ENCODE measurements at regions not wholly inside any gene's neighbourhood (a gene's known extent, or its start where the extent isn't known, plus 50 kb on each side); places are given as distances from the start of the nearest gene placed in this dataset.

DNA sequence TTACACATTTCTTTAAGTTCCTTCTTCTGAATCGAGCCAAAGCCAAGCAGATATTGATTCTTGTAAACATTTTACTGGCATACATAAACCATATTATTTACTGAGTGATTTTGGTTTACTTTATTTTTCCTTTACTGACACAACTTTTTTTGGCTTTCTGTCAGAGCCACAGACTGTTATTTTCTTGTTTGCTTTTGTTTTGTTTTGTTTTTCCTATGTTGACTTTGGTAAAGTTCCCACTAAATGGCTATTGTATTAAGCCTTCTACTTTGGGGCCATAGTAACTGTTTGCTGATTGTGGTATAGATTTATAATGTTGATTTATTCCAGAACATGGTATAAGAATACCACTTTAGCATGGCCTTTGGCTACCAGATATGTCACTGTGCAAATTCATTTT is 419.4 kb downstream of the DCDC2C start:
- in situ Hi-C loops (cut with MboI; ENCODE audit: low sequenced_read_pairs): no loop called here

DNA sequence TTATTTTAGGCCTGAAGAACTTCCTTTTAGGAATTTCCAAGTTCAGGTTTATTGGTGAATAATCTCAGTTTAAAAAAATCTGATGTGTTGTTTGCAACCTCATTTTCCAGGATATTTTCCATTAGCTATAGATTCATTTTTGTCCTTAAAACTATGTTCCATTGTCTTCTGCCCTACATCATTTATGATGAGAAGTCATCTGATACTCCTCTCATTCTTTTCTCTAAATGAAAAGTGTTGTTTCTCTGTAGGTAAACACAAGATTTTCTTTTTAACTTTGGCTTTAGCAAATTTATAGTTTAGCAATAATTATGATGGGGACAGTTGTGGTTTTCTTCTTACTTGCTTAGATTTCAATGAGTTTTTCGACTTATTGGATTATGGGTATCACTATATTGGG is 427.3 kb downstream of the DCDC2C start:
- in situ Hi-C loops (cut with MboI; ENCODE audit: low sequenced_read_pairs): no loop called here

- in situ Hi-C loops (cut with MboI; ENCODE audit: low sequenced_read_pairs): no loop called here
Observed at GRCh38 chr2:4134551-4135550, 431.5 kb downstream of the DCDC2C start.

DNA sequence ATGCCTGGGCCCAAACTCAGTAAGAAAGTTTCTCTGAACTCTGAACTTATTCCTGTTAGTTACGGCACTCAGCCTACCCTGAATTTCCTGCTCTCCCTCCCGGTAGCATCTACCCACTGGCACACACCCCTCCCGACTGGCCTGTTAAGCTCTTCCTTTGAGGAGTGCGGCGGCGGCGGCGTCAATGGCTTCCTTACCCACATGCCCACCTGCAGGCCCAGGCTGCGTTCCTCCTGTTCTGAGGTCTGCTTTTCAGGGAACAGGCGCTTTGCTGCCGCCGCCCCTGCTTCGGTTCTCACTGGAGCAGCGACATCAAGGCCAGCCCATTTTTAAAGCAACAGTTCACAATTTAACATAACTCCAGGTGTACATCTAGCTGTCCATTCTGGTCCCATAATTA is 432.4 kb downstream of the DCDC2C start:
- in situ Hi-C loops (cut with MboI; ENCODE audit: low sequenced_read_pairs): no loop called here

DNA sequence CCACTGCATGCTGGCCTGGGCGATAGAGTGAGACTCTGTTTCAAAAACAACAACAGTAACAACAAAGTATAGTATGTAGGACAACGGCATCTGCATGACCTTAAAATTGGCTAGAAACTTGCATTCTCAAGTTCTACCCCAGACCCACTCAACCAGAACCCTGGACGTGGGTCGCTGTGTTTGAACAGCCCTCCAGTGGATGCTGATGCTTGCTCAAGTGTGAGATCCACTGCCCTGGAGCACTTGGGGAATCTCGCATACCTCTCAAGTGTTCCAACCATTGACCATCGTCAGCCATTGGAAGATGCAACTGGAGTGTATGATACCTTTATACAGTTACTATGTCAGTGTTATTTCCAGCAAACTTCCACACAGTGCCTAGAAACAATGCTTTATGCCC is 435.9 kb downstream of the DCDC2C start:
- in situ Hi-C loops (cut with MboI; ENCODE audit: low sequenced_read_pairs): no loop called here

DNA sequence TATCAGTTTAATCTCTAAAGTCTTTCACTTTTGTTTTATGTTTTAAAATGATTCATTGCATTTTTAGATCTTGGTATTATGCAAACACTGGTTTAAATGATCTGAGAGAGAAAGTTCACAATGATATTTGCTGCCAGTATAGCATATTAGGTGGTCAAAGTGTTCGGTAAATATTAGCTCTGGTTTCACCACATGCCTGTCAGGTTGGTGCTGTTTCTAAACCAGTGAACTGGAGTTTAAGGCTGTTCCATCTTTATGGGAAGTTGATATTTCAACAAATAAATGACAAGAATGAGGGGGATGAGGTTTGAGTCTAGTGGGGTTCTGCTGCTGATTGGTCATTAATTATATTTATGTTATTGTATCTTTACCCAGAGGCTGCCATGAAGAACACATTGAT is 436.4 kb downstream of the DCDC2C start:
- in situ Hi-C loops (cut with MboI; ENCODE audit: low sequenced_read_pairs): no loop called here

DNA sequence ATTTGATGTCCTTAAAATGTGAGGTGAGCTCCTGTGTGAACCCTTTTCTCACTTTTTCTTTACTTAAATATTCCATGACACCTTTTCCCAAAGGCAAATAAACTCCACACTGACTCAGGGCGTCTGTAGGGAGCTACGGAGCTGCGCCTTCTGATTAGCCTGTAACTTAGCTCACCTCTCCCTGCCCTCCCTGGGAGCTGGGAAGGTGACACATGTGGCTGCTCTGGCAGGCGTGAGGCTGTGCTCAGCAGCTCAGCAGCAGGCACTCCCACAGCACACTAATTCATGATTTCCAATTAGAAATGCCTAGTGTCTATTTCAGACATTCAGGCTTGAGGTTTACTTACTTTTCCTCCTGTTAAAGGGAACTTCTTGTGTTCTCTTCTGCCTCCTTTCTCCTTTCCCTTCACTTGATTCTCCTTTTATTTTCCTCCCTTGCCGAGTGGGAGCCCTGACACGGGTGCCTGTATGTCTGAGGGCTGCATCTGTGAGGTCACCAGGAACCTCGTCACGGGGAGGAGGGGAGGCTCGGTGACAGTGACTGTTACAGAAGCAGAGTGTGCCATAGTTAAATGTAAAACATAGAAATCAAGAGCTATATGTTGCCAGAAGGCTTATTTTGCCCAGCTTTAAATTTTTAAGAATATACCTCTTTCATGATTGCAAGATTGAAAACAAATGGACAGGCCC is 437.1 kb downstream of the DCDC2C start:
- in situ Hi-C loops (cut with MboI; ENCODE audit: low sequenced_read_pairs): no loop called here

DNA sequence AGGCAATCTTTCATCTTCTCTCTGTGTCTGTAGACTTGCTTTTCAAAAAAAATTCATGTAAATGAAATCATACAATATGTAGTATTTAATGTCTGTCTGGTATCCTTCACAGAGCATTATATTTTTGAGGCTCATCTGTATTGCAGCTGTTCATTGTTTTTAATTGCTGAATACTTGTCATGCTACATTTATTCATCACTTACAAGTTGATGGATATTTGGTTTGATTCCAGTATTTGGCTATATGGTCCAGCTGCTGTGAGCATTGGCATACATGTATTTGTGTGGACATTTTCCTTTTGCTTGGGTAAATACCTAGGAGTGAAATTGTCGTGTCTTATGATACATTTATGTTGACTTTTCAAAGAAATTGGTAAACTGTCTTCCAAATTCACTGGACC is 441.4 kb downstream of the DCDC2C start:
- in situ Hi-C loops (cut with MboI; ENCODE audit: low sequenced_read_pairs): no loop called here

GRCh38 chr2:4151521-4151920 is 448.1 kb downstream of the DCDC2C start:
- in situ Hi-C loops (cut with MboI; ENCODE audit: low sequenced_read_pairs): no loop called here

GRCh38 chr2:4152051-4152450 is 448.7 kb downstream of the DCDC2C start:
- in situ Hi-C loops (cut with MboI; ENCODE audit: low sequenced_read_pairs): no loop called here

DNA sequence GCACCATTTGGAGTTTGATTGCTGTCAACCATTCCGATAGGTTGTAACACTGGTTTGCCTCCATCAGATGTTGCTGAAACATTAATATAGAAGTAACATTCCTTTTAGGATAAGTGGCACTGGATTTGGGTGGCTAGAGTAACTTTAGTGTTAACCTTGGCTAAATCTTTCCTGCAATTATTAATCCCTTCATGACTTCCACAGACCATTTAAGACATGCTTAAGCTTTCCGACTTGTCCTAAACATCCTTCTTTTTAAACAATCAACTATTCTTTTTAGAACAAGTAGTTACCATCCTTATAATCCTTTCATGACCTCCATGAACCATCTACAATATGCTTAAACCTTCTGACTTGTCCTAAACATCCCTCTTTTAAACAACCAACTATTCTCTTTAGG is 465.5 kb downstream of the DCDC2C start:
- in situ Hi-C loops (cut with MboI; ENCODE audit: low sequenced_read_pairs): no loop called here

GRCh38 chr2:4174796-4175195 is 471.4 kb downstream of the DCDC2C start:
- in situ Hi-C loops (cut with MboI; ENCODE audit: low sequenced_read_pairs): no loop called here

- in situ Hi-C loops (cut with MboI; ENCODE audit: low sequenced_read_pairs): no loop called here
Observed at GRCh38 chr2:4175343-4175742, 472.0 kb downstream of the DCDC2C start.

- in situ Hi-C loops (cut with MboI; ENCODE audit: low sequenced_read_pairs): no loop called here
Observed at GRCh38 chr2:4180631-4181030, 477.3 kb downstream of the DCDC2C start.

- in situ Hi-C loops (cut with MboI; ENCODE audit: low sequenced_read_pairs): no loop called here
Observed at GRCh38 chr2:4181062-4181461, 477.7 kb downstream of the DCDC2C start.

DNA sequence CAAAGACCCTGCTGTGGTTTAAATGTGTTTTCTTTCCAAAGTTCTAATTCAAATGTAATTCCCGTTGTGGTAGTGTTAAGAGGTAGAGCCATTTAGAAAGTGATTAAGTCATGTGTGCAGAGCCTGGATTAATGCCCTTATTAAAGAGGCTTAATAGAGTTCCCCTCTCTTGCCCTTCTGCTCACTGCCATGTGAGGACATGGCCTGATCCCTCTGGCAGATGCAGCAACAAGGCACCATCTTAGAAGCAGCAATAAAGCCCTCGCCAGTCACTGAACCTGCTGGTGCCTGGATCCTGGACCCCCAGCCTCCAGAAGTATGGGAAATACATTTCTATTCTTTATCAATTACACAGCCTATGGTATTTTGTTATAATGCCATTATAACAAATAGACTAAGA is 485.2 kb downstream of the DCDC2C start:
- in situ Hi-C loops (cut with MboI; ENCODE audit: low sequenced_read_pairs): no loop called here

GRCh38 chr2:4190548-4190947 is 487.2 kb downstream of the DCDC2C start:
- in situ Hi-C loops (cut with MboI; ENCODE audit: low sequenced_read_pairs): no loop called here

DNA sequence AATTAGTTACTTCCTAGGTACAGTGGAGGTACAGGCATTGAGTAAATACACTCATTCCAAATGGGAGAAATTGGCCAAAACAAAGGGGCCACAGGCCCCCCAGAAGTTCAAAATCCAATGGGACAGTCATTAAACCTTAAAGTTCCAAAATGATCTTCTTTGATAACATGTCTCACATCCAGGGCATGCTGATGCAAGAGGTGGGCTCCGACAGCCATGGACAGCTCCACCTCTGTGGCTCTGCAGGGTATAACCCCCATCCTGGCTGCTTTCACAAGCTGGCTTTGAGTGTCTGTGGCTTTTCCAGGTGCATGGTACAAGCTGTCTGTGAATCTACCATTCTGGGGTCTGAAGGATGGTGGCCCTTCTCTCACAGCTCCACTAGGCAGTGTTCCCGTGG is 488.7 kb downstream of the DCDC2C start:
- in situ Hi-C loops (cut with MboI; ENCODE audit: low sequenced_read_pairs): no loop called here

- in situ Hi-C loops (cut with MboI; ENCODE audit: low sequenced_read_pairs): no loop called here
Observed at GRCh38 chr2:4214444-4215205, 511.2 kb downstream of the DCDC2C start.

DNA sequence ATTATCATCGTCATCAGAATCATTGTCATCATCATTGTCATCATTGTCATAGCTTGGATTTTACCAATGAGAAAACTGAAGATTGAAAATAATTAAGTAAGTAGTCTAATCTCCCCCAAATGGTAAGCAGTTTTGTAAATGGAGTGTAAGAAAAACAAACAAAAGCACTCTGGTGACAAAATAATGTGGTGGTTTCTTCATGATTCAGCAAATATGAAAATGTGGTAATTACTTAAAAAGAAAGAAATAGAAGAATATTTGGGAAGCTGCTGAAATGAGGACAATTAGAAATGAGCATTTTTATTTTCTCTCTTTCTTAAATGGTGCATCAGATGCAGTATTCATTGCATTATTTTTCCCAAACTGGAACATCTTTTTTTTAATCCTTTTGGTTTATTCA is 514.4 kb downstream of the DCDC2C start:
- in situ Hi-C loops (cut with MboI; ENCODE audit: low sequenced_read_pairs): no loop called here

- in situ Hi-C loops (cut with MboI; ENCODE audit: low sequenced_read_pairs): no loop called here
Observed at GRCh38 chr2:4219101-4219500, 515.7 kb downstream of the DCDC2C start.
